HCT116 (cell line): ENCODE measurements at regions not wholly inside any gene's neighbourhood (a gene's known extent, or its start where the extent isn't known, plus 50 kb on each side); places are given as distances from the start of the nearest gene placed in this dataset.

Experiments
- ATF3 ChIP-seq: IDR thresholded peaks from 2 replicates; pipeline ENCODE4 v1.6.1; 2012
- CTCF ChIP-seq, 3 experiments: fragments of 200-600 bp in 1 of 3; sonication (generic) in 1 of 3; IDR thresholded peaks in 2 of 3; conservative IDR thresholded peaks in 1 of 3; 2 replicates each; pipeline ENCODE4 v1.5.1; 2012 to 2017; ENCODE audit warnings: low read depth in 2 of 3, low read length in 2 of 3, antibody characterized with exemption in 1 of 3, borderline replicate concordance in 1 of 3, control low read depth in 1 of 3, mild to moderate bottlenecking in 1 of 3, mixed read lengths in 1 of 3, mixed run types in 1 of 3, moderate library complexity in 1 of 3; ENCODE audit not compliant: insufficient read depth in 1 of 3
- ELF1 ChIP-seq: IDR thresholded peaks from 2 replicates; pipeline ENCODE4 v1.6.1; 2012; ENCODE audit warnings: low read depth, borderline replicate concordance
- REST ChIP-seq: IDR thresholded peaks from 2 replicates; pipeline ENCODE4 v1.6.1; 2012; ENCODE audit warnings: low read depth

GRCh38 chr13:55013051-55013450, 1984.4 kb downstream of the OLFM4 start:
- TF ChIP-seq REST (no peak), ELF1 (no peak), CTCF (IDR thresholded peaks at IDR 0.05 in 2 of 3, conservative IDR thresholded peaks at IDR 0.05 in 1 of 3; ENCODE audit: borderline replicate concordance in 1 of 3, insufficient read depth in 1 of 3, low read depth in 2 of 3, low read length in 2 of 3) (no peak), ATF3 (no peak)
